ENCODE measurements at regions not wholly inside any gene's neighbourhood (a gene's known extent, or its start where the extent isn't known, plus 50 kb on each side); places are given as distances from the start of the nearest gene placed in this dataset.

DNA sequence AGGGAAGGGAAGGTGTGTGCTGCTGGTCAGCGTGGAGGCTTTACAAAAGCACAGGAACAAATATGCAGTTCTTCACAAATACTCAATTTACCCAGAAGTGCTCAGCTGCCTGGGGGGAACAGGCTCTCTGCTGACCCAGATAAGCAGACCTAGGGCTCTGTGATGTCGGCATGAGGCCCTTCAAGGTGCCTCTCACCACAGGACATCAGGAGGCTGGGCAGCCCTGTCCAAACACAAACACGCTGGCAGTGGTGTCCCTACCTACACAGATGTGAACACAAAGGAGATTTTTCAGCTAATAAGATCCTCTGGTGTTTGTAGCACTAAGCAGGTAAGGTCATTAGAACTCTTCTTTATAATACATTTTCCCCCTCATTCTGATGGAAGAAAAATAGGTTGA lies 243.0 kb upstream of the PROX1 start:
- Mint-ChIP-seq H3K4me3 (no peak overlapping the region), H3K4me1 (ENCODE audit: low read depth) (no peaks in the 10 kb centered on the region), H3K9me3 (peaks cover 2 to 4% of the 10 kb centered on the region in 2 donors), H3K27ac (no peak overlapping the region), H3K36me3 (ENCODE audit: insufficient read depth in 2 of 2) (peaks cover 0 to 2% of the 10 kb centered on the region in 2 donors), H3K27me3 (ENCODE audit: low read depth) (no peaks in the 10 kb centered on the region)
- DNase-seq (no peak), ATAC-seq (replicated peaks in 1 of 2) (no peak)

- ATAC-seq (replicated peaks in 1 of 2) = no peak
- Mint-ChIP-seq H3K27me3 (ENCODE audit: low read depth) (no peaks in the 10 kb centered on the region), H3K9me3 (peaks cover 2 to 4% of the 10 kb centered on the region in 2 donors), H3K27ac (no peak overlapping the region), H3K4me1 (ENCODE audit: low read depth) (no peaks in the 10 kb centered on the region), H3K36me3 (ENCODE audit: insufficient read depth in 2 of 2) (peaks cover 0 to 2% of the 10 kb centered on the region in 2 donors), H3K4me3 (no peak overlapping the region)
- no peak for DNase-seq
Observed at GRCh38 chr1:213745451-213745850, 242.3 kb upstream of the PROX1 start.

DNA sequence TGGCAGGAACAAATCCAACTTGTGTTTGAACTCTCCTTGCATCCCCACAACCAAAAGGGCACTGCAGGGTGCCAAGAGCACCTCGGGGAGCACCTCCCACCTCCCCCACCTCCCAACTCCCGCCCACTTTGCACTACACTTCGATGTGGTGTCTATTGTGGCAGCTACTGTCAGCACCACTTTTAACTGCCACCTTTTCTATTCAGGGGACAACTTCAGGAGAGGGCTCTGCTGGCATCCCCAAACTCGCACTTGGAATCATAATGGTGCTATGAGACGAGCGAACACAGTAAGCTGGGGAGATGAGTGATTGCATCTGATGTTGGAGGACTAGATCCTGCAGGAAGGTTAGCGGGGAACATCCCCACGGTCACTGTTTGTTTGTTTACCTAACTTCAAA lies 238.2 kb upstream of the PROX1 start:
- H3K4me1 Mint-ChIP-seq (ENCODE audit: low read depth) = no peaks in the 10 kb centered on the region
- H3K27ac Mint-ChIP-seq = no peak overlapping the region
- no peaks in the 10 kb centered on the region for H3K36me3 Mint-ChIP-seq (ENCODE audit: insufficient read depth in 2 of 2)
- H3K27me3 Mint-ChIP-seq (ENCODE audit: low read depth) = no peaks in the 10 kb centered on the region
- H3K4me3 Mint-ChIP-seq = no peak overlapping the region
- ATAC-seq (replicated peaks in 1 of 2) = no peak
- H3K9me3 Mint-ChIP-seq = no peaks in the 10 kb centered on the region
- DNase-seq = no peak

- Mint-ChIP-seq H3K4me1 (ENCODE audit: low read depth) (no peaks in the 10 kb centered on the region), H3K36me3 (ENCODE audit: insufficient read depth in 2 of 2) (no peaks in the 10 kb centered on the region), H3K27ac (no peak overlapping the region), H3K4me3 (no peak overlapping the region), H3K9me3 (no peaks in the 10 kb centered on the region), H3K27me3 (ENCODE audit: low read depth) (no peaks in the 10 kb centered on the region)
- DNase-seq = no peak
- no peak for ATAC-seq (replicated peaks in 1 of 2)
Observed at GRCh38 chr1:213750231-213751063, 237.3 kb upstream of the PROX1 start.

GRCh38 chr1:213751064-213751397 lies 236.7 kb upstream of the PROX1 start:
- DNase-seq (no peak), ATAC-seq (replicated peaks in 1 of 2) (no peak)
- no peak overlapping the region for H3K4me3 Mint-ChIP-seq

DNA sequence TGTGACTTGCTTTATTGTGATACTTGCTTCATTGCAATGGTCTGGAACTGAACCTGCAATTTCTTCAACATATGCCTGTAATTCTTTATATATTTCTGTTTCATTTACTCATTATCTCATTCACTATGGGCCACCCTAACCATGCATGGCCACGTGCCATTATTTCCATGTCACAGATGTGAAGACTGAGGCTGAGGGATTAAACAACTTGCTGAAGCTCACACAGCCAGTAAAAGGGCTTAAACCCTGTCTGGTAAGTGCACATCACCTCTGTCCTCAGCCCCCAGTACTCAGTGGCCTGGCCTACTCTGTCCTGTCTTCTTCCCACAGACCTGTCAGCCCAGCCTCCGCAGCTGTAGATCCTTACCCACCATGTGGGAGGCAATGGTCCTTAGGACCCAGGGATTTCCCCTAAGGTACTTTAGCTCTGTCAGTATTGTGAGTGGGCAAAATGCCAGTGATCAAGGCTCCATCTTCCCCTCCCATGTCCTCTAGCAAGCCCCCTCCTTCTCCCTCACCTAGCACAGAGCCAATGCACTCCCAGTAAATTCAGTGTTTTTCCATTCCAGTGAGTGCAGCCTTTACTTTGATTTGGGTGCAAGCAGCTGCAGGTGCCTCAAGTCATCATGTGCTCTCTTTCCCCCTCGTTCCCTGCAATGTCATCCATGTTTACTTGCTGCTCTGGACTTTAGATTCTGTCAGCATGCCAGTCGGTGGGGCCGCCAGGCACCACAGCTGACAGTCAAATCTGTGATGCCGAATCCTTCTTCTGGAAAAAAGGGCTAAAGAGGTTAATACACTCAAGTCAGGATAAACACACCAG lies 228.2 kb upstream of the PROX1 start:
- DNase-seq (no peak), ATAC-seq (replicated peaks in 1 of 2) (no peak)
- no peaks in the 10 kb centered on the region for H3K27me3 Mint-ChIP-seq (ENCODE audit: low read depth)
- H3K9me3 Mint-ChIP-seq = no peaks in the 10 kb centered on the region
- H3K4me1 Mint-ChIP-seq (ENCODE audit: low read depth) = peaks cover 14% of the 10 kb centered on the region
- no peak overlapping the region for H3K27ac Mint-ChIP-seq
- H3K4me3 Mint-ChIP-seq = no peak overlapping the region
- H3K36me3 Mint-ChIP-seq (ENCODE audit: insufficient read depth in 2 of 2) = no peaks in the 10 kb centered on the region

More at GRCh38 chr1:213751064-213751397, 236.7 kb upstream of the PROX1 start:
- no peaks in the 10 kb centered on the region for H3K27me3 Mint-ChIP-seq (ENCODE audit: low read depth)
- no peak overlapping the region for H3K27ac Mint-ChIP-seq
- H3K4me1 Mint-ChIP-seq (ENCODE audit: low read depth) = no peaks in the 10 kb centered on the region
- H3K9me3 Mint-ChIP-seq = no peaks in the 10 kb centered on the region
- no peaks in the 10 kb centered on the region for H3K36me3 Mint-ChIP-seq (ENCODE audit: insufficient read depth in 2 of 2)

- H3K36me3 Mint-ChIP-seq (ENCODE audit: insufficient read depth in 2 of 2) = no peaks in the 10 kb centered on the region
- H3K27ac Mint-ChIP-seq = peak overlapping the region; percentile 72
- H3K27me3 Mint-ChIP-seq (ENCODE audit: low read depth) = no peaks in the 10 kb centered on the region
- H3K4me1 Mint-ChIP-seq (ENCODE audit: low read depth) = peaks cover 14% of the 10 kb centered on the region
- ATAC-seq (replicated peaks in 1 of 2) (peak; percentile 100), DNase-seq (peak; percentile 45 to 57)
- H3K4me3 Mint-ChIP-seq = peak overlapping the region; percentile 64 to 65
- no peaks in the 10 kb centered on the region for H3K9me3 Mint-ChIP-seq
Observed at GRCh38 chr1:213761845-213762407, 225.8 kb upstream of the PROX1 start.

- Mint-ChIP-seq H3K9me3 (no peaks in the 10 kb centered on the region), H3K4me3 (no peak overlapping the region), H3K27me3 (ENCODE audit: low read depth) (no peaks in the 10 kb centered on the region), H3K27ac (no peak overlapping the region), H3K36me3 (ENCODE audit: insufficient read depth in 2 of 2) (no peaks in the 10 kb centered on the region), H3K4me1 (ENCODE audit: low read depth) (no peaks in the 10 kb centered on the region)
- no peak for ATAC-seq (replicated peaks in 1 of 2)
- no peak for DNase-seq
Observed at GRCh38 chr1:213767683-213768082, 220.1 kb upstream of the PROX1 start.

GRCh38 chr1:213772128-213773063 lies 215.4 kb upstream of the PROX1 start:
- no peak for DNase-seq
- peaks cover 3% of the 10 kb centered on the region for H3K4me1 Mint-ChIP-seq (ENCODE audit: low read depth)
- H3K27ac Mint-ChIP-seq = no peak overlapping the region

GRCh38 chr1:213773975-213774374 lies 213.8 kb upstream of the PROX1 start:
- Mint-ChIP-seq H3K4me1 (ENCODE audit: low read depth) (peaks cover 3% of the 10 kb centered on the region), H3K27ac (no peak overlapping the region), H3K36me3 (ENCODE audit: insufficient read depth in 2 of 2) (no peaks in the 10 kb centered on the region), H3K27me3 (ENCODE audit: low read depth) (no peaks in the 10 kb centered on the region), H3K4me3 (no peak overlapping the region), H3K9me3 (no peaks in the 10 kb centered on the region)
- ATAC-seq (replicated peaks in 1 of 2) = no peak
- DNase-seq = no peak

More at GRCh38 chr1:213772128-213773063, 215.4 kb upstream of the PROX1 start:
- Mint-ChIP-seq H3K36me3 (ENCODE audit: insufficient read depth in 2 of 2) (no peaks in the 10 kb centered on the region), H3K27me3 (ENCODE audit: low read depth) (no peaks in the 10 kb centered on the region), H3K9me3 (no peaks in the 10 kb centered on the region), H3K4me3 (no peak overlapping the region)
- ATAC-seq (replicated peaks in 1 of 2) = no peak

DNA sequence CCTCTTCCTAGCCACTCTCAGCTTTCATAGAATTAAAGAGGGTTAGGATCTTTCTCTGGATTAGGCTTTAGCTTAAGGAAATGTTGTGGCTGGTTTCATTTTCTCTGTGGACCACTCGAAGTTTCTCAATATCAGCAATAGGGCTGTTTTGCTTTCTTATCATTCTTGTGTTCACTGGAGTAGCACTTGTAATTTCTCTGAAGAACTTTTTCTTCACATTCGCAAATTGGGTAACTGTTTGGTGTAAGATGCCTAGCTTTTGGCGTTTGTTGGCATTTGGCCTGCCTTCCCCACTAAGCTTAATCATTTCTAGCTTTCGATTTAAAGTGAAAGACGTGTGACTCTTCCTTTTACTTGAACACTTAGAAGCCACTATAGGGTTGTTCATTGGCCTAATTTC lies 210.8 kb upstream of the PROX1 start:
- H3K9me3 Mint-ChIP-seq = no peaks in the 10 kb centered on the region

DNA sequence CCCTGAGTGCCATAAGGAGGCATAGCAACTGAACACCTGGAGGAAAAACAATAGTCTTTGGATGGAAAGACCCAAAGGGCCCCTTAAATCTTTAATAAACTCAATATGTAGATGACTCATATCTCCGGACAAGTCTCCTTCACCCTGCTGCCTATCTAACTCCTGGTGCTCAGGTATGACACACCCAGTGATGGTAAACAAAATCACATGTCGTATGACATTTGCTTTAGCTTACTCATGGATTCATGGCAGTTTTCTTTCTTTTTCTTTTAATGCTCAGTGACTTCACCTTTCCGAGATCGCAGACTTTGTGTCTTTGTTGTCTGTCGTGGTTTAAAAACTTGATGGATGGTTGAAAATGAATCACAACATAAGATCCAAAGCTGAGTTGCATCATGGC lies 208.5 kb upstream of the PROX1 start:
- peaks cover 8% of the 10 kb centered on the region for H3K4me1 Mint-ChIP-seq (ENCODE audit: low read depth)
- no peaks in the 10 kb centered on the region for H3K36me3 Mint-ChIP-seq (ENCODE audit: insufficient read depth in 2 of 2)
- no peak for ATAC-seq (replicated peaks in 1 of 2)
- DNase-seq = no peak
- H3K27ac Mint-ChIP-seq = no peak overlapping the region
- no peak overlapping the region for H3K4me3 Mint-ChIP-seq
- H3K27me3 Mint-ChIP-seq (ENCODE audit: low read depth) = peaks cover 23% of the 10 kb centered on the region
- H3K9me3 Mint-ChIP-seq = no peaks in the 10 kb centered on the region

More for the DNA sequence above, 210.8 kb upstream of the PROX1 start:
- DNase-seq (no peak), ATAC-seq (replicated peaks in 1 of 2) (no peak)
- peaks cover 3% of the 10 kb centered on the region for H3K4me1 Mint-ChIP-seq (ENCODE audit: low read depth)
- no peak overlapping the region for H3K27ac Mint-ChIP-seq
- H3K27me3 Mint-ChIP-seq (ENCODE audit: low read depth) = peaks cover 16% of the 10 kb centered on the region
- no peak overlapping the region for H3K4me3 Mint-ChIP-seq
- no peaks in the 10 kb centered on the region for H3K36me3 Mint-ChIP-seq (ENCODE audit: insufficient read depth in 2 of 2)

Data from activated T-cell treated with anti-CD3 and anti-CD28 coated beads, Interleukin-2, amount 50 U/mL, for 72 hours (primary cell).